SHP77 (cell line): ENCODE measurements at regions not wholly inside any gene's neighbourhood (a gene's known extent, or its start where the extent isn't known, plus 50 kb on each side); places are given as distances from the start of the nearest gene placed in this dataset.
"Not testable (repeated sequence)": the region's sequence is repeated elsewhere in the genome, so short reads cannot be mapped to it uniquely, and the experiment has no call there.

ENCODE experiments used
- DNase-seq, 2 experiments: peaks; one replicate each; lab custom pipeline; 2025; lab: John Stamatoyannopoulos, UW

DNA sequence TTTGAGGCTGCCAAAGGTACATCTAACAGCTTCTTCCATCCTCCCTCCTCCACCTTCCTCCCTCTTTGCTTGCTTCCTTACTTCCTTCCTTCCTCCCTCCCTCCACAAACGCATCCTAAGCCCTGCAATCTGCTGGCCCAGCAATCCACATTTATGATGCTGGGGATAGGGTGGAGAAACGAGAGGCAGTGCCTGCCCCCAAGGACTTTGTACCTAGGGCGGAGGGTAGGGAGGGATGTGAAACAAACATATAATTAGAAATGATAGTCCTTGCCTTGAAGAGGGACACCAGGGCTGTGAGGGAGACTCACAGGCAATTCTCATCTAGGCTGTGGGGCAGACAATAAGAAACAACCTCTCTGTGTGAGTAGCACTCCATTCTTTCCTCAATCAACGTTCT, 188.3 kb downstream of the ANKRD30B start:
- no peak for DNase-seq

- no peak for DNase-seq
Measured at GRCh38 chr18:14937271-14937670, 189.3 kb downstream of the ANKRD30B start.

- no peak for DNase-seq
Measured at GRCh38 chr18:14939141-14939540, 191.2 kb downstream of the ANKRD30B start.

DNA sequence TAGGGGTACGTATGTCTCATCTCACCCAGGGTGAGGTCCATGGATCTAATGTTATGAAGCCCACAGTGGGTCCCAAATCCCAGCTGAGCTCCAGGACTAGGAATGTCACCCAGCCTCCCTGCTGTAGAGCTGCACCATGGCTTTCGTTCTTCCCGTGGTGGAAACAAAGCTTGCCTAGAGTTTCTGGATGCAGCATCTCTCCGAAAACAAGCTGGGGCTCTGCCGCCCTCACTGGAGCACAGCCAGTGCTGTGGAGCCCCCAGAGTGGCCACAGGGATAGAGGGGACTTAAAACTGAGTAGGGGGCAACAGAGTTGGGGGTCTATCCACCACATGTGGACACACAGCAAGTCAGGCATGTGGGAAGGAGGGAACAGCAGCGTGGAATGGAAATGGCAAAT, 192.1 kb downstream of the ANKRD30B start:
- not testable (repeated sequence) for DNase-seq

DNA sequence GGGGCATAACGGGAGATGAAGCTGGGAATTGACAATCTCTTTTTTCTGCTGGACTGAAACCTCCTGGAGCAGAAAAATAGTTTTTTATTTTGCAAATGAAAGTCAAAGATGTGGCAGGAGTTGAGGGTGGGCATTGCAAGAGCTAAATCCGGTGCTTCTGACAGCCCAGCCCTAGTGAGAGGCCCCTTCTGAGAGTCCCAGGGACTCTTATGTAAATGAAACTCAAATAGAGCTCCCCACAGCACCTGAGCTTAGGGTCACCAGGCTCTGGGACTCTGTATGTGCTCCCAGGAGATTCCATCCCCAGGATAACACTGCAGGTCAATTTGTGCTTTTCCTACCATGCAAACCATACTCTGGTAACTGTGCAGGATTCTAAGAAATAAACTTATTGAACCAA, 192.8 kb downstream of the ANKRD30B start:
- no peak for DNase-seq

DNA sequence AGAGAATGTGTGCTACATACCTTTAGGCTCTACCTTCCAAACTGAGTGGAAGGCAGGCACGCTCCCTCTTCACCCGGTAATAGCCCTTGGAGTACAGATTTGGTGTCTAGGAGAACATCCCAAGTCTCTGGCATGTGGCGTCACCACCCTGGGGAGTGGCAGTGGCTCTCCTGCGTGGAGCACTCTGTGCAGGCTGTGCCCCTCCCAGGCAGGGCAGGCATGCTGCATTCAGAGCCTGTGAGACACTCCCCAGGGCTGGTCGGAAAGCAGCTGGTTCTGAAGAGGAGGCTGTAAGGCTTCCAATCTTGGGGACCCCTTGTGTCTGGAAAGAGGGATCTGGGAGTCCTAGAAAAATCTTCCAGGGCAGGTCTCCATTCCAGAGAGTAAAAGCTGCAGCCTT, 193.3 kb downstream of the ANKRD30B start:
- no peak for DNase-seq

- DNase-seq: no peak
Measured at GRCh38 chr18:14941792-14942191, 193.8 kb downstream of the ANKRD30B start.

DNA sequence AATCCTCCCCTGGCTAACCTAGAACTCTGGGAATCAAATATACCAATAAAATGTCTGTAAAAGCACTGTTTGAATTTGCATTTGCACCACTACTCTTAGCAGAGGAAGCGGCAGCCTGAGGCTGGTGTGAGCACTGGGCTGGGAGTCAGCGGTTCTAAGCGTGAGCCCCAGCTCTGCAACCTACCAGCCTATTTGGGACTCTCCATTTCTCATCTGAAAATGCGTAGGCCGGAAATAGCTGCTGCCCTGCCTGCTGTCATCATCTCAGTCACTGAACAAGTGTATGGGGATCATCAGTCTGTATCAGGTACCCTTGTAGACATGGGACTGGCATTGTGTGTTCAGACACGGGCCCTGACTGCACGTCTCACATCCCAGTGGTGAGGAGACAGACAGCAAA, 194.3 kb downstream of the ANKRD30B start:
- DNase-seq: no peak

GRCh38 chr18:14943486-14943885, 195.5 kb downstream of the ANKRD30B start:
- no peak for DNase-seq

- DNase-seq: no peak
Measured at GRCh38 chr18:14943967-14944636, 196.1 kb downstream of the ANKRD30B start.

DNA sequence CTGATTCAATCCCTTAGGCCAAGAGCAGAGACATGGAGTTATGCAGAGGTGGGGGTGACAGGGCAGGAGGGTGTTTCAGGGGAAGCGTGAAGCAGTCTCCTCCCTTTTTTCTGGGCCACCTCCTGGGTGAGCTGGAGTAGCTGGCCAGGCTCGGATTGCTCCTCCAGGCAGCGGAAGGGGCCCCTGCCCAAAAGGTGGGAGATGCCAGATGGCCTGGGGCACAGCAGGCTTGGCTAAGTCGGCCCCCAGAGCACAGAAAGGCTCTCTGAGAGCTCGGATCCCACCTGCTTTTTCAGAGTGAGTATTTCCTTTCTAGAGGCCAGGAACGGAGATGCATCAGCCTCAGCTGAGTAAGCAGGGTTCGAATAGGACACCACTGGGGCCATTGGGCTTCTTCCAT, 196.9 kb downstream of the ANKRD30B start:
- no peak for DNase-seq

- DNase-seq: no peak
Measured at GRCh38 chr18:14945286-14945685, 197.3 kb downstream of the ANKRD30B start.

- DNase-seq: no peak
Measured at GRCh38 chr18:14945984-14946383, 198.0 kb downstream of the ANKRD30B start.

DNA sequence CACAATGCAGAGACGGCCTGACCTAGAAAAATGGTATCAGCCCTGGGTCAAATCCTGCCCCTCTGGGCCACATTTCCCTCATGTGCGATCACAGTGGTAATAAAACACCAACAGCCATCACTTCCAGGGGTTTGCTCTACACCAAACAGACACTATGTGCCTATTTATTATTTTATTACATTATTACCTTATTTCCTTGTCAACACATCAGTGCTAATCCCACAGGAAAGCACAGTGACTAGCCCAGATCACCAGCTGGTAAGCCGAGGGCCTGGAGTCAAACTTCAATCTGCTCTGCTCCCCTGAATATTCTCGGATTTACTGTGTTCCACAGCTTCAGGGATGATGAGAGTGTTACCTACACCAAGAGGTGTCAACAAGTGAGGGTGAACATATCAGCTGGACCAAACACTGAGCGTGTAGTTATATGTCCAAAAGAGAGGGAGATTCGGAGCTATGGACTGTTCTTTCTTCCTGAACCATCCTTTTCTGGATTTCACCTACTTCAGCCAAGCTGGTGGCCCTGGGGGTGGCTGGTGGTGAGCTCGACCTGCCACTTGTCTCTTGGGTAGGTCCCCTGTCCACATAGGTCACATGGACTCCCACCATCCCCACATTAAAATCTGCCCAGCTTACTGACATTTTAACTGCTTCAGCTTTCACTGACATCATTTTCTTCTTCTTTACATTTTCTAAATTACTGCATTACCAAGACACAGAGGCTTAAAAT, 198.9 kb downstream of the ANKRD30B start:
- not testable (repeated sequence) for DNase-seq

GRCh38 chr18:14947482-14948162, 199.7 kb downstream of the ANKRD30B start:
- no peak for DNase-seq

- no peak for DNase-seq
Measured at GRCh38 chr18:14948163-14948540, 200.2 kb downstream of the ANKRD30B start.

DNA sequence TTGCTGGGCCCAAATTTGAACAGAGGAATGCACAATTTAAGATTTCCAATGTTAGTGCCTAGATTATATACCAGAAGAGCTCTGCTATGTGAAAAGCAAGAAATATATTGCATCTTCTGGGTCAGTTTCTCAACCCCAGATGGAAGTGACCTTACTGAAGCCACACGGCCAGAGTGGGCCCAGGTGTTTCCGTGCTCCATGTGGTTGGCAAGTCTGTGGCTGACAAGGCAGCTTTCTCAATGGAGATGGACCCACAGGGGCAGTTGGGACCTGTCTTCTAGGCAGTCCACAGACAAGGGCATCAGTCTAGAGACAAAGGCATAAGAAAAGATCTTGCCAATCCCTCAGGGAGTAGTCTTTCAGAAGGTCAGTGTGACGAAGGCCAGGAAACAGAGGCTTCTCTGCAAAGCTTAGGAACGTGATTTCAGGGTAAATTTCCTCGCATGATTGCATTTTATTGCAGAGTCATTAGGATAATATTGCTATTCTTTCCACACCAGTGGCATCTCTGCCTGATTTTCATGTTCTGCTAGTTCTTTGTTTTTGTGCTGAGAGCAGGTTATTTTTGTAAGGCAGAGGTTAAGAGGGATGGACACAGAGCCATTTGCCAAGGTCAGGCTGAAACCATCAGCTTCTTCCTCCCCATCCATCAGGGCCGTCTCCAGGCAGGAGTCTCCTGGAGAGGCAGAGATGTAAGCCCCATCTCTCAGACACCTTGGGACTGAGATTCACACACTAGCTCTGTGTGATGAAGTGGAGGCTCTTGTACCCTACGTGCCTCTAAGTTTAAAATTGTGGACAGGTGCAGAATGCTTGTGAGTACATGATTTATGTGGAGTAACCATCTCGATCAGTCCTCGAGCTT, 202.1 kb downstream of the ANKRD30B start:
- no peak for DNase-seq

DNA sequence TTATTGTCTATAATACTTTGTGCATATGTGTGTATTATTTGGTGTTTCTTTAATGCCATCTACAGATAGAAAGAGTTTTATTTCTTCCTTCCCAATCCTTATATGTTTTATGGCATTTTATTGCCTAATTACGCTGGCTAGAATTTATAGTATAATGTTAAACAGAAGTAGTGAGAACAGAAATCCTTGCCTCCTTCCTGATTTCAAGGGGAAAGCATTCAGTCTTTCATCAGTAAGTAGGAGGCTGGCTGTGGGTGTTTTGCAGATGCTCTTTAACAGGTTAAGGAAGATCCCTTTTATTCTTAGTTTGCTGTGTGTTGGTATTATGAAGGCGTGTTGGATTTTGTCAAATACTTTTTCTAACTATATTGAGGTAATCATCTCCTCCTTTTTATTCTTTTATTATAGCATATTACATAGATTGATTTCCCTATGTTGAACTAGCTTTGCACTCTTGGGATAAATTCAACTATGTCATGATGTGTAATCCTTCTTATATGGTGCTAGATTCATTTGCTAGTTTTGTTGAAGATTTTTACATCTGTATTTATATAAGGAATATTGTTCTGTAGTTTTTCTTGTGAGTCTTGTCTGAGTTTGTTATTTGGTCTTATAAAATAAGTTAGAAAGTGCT, 204.6 kb downstream of the ANKRD30B start:
- DNase-seq: not testable (repeated sequence)

GRCh38 chr18:14958701-14959100, 210.7 kb downstream of the ANKRD30B start:
- no peak for DNase-seq

DNA sequence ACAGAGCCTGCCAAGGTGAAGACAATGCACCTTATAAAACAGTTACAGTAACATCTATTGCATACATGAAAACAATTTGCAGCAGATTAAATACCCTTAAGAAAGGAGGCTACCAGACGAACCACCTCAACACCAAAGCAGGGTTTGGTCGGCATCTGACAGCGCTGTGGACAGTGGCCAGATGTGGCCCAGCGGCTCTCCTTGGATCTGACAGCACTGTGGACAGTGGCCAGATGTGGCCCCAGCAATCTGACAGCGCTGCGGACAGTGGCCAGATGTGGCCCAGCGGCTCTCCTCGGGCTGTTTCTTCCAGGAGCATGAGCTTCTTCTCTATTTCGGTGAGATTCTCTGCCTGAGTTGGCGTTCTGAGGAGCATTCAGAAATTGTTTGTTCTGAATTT, 211.6 kb downstream of the ANKRD30B start:
- DNase-seq: no peak

DNA sequence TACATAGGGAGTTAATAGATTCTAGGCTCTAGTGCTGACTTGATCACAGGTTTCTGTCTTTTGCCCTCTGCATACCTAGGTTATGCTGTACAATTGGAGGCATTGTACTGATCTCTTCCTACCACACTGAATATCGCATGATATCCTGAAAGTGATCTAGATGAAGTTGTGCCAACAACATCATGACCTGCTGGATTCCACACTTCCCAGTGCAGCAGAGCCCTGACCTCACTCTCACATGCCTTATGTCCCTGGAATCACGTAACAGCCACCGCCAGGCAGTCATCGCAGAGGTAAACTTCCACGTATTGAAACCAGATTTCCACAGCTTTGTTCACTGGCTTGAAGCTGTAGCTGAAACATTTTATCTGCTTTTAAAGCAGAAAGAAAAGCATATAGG, 214.0 kb downstream of the ANKRD30B start:
- no peak for DNase-seq

GRCh38 chr18:14962626-14963025, 214.7 kb downstream of the ANKRD30B start:
- DNase-seq: no peak
